Adrenal gland (tissue), 9 donors: ENCODE measurements at regions not wholly inside any gene's neighbourhood (a gene's known extent, or its start where the extent isn't known, plus 50 kb on each side); places are given as distances from the start of the nearest gene placed in this dataset.

Experiments
- DNase-seq, 7 donors: peaks; one replicate each; pipeline ENCODE4 v3.0.0-alpha.2; 2019 to 2020
- H3K27ac ChIP-seq, 5 donors: fragments of 200-600 bp; sonication (generic) in 4 of 5; 1 replicate in 3 of 5; 2 replicates in 2 of 5; pipeline versions ENCODE4 v1.5.1 to v1.8.0; 2016 to 2020; ENCODE audit warnings: mild to moderate bottlenecking in 1 of 5
- H3K27me3 ChIP-seq: fragments of 200-600 bp; 2 replicates; pipeline ENCODE4 v1.8.0; 2021
- H3K36me3 ChIP-seq, 2 donors: fragments of 200-600 bp; replicated peaks in 1 of 2; 1 replicate in 1 of 2; 2 replicates in 1 of 2; pipeline versions ENCODE4 v1.5.1 to v1.8.0; 2018 to 2022
- H3K4me1 ChIP-seq, 2 donors: fragments of 200-600 bp; replicated peaks in 1 of 2; 1 replicate in 1 of 2; 2 replicates in 1 of 2; pipeline versions ENCODE4 v1.5.1 to v1.8.0; 2018 to 2021
- H3K4me3 ChIP-seq, 4 donors: fragments of 200-600 bp; sonication (generic) in 3 of 4; one replicate each; pipeline ENCODE4 v1.5.1; 2016 to 2018
- H3K9me3 ChIP-seq, 3 donors: fragments of 200-600 bp; sonication (generic) in 1 of 3; replicated peaks in 1 of 3; 1 replicate in 2 of 3; 2 replicates in 1 of 3; pipeline versions ENCODE4 v1.5.1 to v1.8.0; 2016 to 2021
- CTCF ChIP-seq, 6 experiments: fragments of 450-650 bp in 4 of 6; fragments of 200-600 bp in 2 of 6; sonication (generic) in 1 of 6; IDR thresholded peaks; 1 replicate in 5 of 6; 2 replicates in 1 of 6; pipeline versions ENCODE4 v1.5.1 to v1.8.0; 2016 to 2021; ENCODE audit warnings: antibody characterized with exemption in 6 of 6, mild to moderate bottlenecking in 2 of 6, moderate library complexity in 1 of 6
- POLR2A ChIP-seq, 2 donors: fragments of 450-650 bp; IDR thresholded peaks; one replicate each; pipeline ENCODE4 v1.6.1; 2017; ENCODE audit warnings: antibody characterized with exemption in 2 of 2, mild to moderate bottlenecking in 2 of 2, moderate library complexity in 1 of 2
- WGBS, 4 donors: extraction: QIAGEN DNeasy Blood & Tissue Kit in 2 of 4; methylation state at CpG; one replicate each; pipeline versions ENCODE4 v1.1.5 to v1.1.7; 2013 to 2017; 5-methylcytosine and 5-hydroxymethylcytosine counted together
- intact Hi-C, 2 donors: fragments of 100-400 bp; cut with DNase I; formaldehyde crosslinking; loops; one replicate each; pipeline versions ENCODE4 v1.14.1 to v1.15.0; 2022 to 2023
- donor health status: healthy with polysubstance abuse.
- donor health status: Bipolar disorder and iron deficiency.
- donor health status: DM: yes; HTN: yes; CAD: no.
- donor health status: DM: no; HTN: no; CAD: no.
- donor health status: DM: no; HTN: no; CAD: no.

- H3K4me3 ChIP-seq, result no peak overlapping the region
- no peak for DNase-seq
- 87 to 96% (median 90%) methylated on average over 9 to 11 of the region's 11 CpGs for WGBS, 4 donors
- H3K27ac ChIP-seq, result no peak overlapping the region
- H3K4me1 ChIP-seq, result no peaks in the 10 kb centered on the region
- intact Hi-C loops, result no loop called here
- H3K27me3 ChIP-seq, result no peaks in the 10 kb centered on the region
- H3K9me3 ChIP-seq, result no peaks in the 10 kb centered on the region
- TF ChIP-seq CTCF (IDR thresholded peaks at IDR 0.05), result no peak
- TF ChIP-seq POLR2A (IDR thresholded peaks at IDR 0.05), result no peak
- H3K36me3 ChIP-seq, result no peaks in the 10 kb centered on the region
Measured at GRCh38 chr7:156402255-156402654, 238.3 kb upstream of the RNF32 start.

- Histone ChIP-seq H3K9me3 (no peaks in the 10 kb centered on the region), H3K4me3 (no peak overlapping the region), H3K27ac (no peak overlapping the region), H3K4me1 (no peaks in the 10 kb centered on the region), H3K27me3 (no peaks in the 10 kb centered on the region), H3K36me3 (no peaks in the 10 kb centered on the region)
- intact Hi-C loops, result no loop called here
- TF ChIP-seq POLR2A (IDR thresholded peaks at IDR 0.05), result no peak
- TF ChIP-seq CTCF (IDR thresholded peaks at IDR 0.05), result no peak
- no peak for DNase-seq
- 88 to 91% (median 90%) methylated on average over 6 to 9 of the region's 9 CpGs for WGBS, 4 donors
Measured at GRCh38 chr7:156401617-156402016, 239.0 kb upstream of the RNF32 start.

GRCh38 chr7:156400046-156400445 is 240.5 kb upstream of the RNF32 start:
- 61 to 72% (median 67%) methylated on average over 5 of the region's 5 CpGs for WGBS, 4 donors
- no peak overlapping the region for H3K27ac ChIP-seq
- H3K9me3 ChIP-seq, result no peaks in the 10 kb centered on the region
- no peak for DNase-seq
- no peaks in the 10 kb centered on the region for H3K4me1 ChIP-seq
- H3K4me3 ChIP-seq, result no peak overlapping the region
- intact Hi-C loops, result no loop called here
- TF ChIP-seq CTCF (IDR thresholded peaks at IDR 0.05) (no peak), POLR2A (IDR thresholded peaks at IDR 0.05) (no peak)
- no peaks in the 10 kb centered on the region for H3K36me3 ChIP-seq
- no peaks in the 10 kb centered on the region for H3K27me3 ChIP-seq

- no peaks in the 10 kb centered on the region for H3K4me1 ChIP-seq
- no peak for DNase-seq
Measured at GRCh38 chr7:156397249-156397648, 243.3 kb upstream of the RNF32 start.

More at GRCh38 chr7:156397249-156397648, 243.3 kb upstream of the RNF32 start:
- H3K4me3 ChIP-seq, result no peak overlapping the region
- no peaks in the 10 kb centered on the region for H3K27me3 ChIP-seq
- TF ChIP-seq POLR2A (IDR thresholded peaks at IDR 0.05) (no peak), CTCF (IDR thresholded peaks at IDR 0.05) (no peak)
- no peaks in the 10 kb centered on the region for H3K9me3 ChIP-seq
- WGBS, 4 donors, result 77 to 86% (median 85%) methylated on average over 18 to 19 of the region's 19 CpGs
- no peak overlapping the region for H3K27ac ChIP-seq
- intact Hi-C loops, result no loop called here
- no peaks in the 10 kb centered on the region for H3K36me3 ChIP-seq
